ENCODE measurements at regions not wholly inside any gene's neighbourhood (a gene's known extent, or its start where the extent isn't known, plus 50 kb on each side); places are given as distances from the start of the nearest gene placed in this dataset.

DNA sequence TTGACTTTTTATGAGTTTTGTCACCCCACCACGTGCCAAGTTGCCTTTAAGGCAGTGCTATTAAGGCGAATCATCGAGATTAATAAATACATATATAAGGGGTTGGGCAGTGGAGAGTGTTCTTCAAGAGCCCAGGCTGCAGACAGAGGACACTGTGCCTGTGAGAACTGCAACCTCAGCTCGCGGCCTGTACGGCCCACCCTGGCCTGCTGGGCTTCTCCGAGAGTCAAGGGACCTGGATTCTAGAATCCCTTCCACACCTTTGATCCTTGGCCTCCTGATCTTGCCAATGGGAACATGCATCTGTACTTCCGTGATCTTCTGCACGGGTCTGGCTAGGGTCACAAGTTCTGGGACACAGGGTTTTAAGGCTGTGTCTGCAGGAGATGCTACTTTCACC, 54.5 kb downstream of the IRX5 start:
- TF ChIP-seq GATA1 (IDR thresholded peaks at IDR 0.05; ENCODE audit: low read depth, low read length) (no peak), POLR2A (IDR thresholded peaks at IDR 0.05; ENCODE audit: low read length) (no peak)

Measured in erythroblast (primary cell).